Stimulated activated naive CD8-positive, alpha-beta T cell treated with anti-CD3 and anti-CD28 coated beads, Interleukin-15, amount 100 ng/mL, for 72 hours (primary cell): ENCODE measurements at regions not wholly inside any gene's neighbourhood (a gene's known extent, or its start where the extent isn't known, plus 50 kb on each side); places are given as distances from the start of the nearest gene placed in this dataset.

Experiments used
- ATAC-seq: fragments of 150-1000 bp; cut with Tn5 transposase; 2 replicates; pipeline ENCODE4 v1.10.0; 2021; ENCODE audit warnings: mild to moderate bottlenecking, moderate library complexity
- DNase-seq, 2 donors: peaks; one replicate each; pipeline ENCODE4 v3.0.0; 2021 to 2022
- H3K27ac Mint-ChIP-seq, 2 donors: one replicate each; pipeline ENCODE4 v1.8.0; 2022; ENCODE audit warnings: mild to moderate bottlenecking in 2 of 2, mixed read lengths in 2 of 2, moderate library complexity in 2 of 2
- H3K27me3 Mint-ChIP-seq: one replicate; pipeline ENCODE4 v1.8.0; 2022; ENCODE audit warnings: mixed read lengths
- H3K4me1 Mint-ChIP-seq: one replicate; pipeline ENCODE4 v1.8.0; 2022; ENCODE audit warnings: mild to moderate bottlenecking, mixed read lengths
- H3K4me3 Mint-ChIP-seq, 2 donors: one replicate each; pipeline ENCODE4 v1.8.0; 2022; ENCODE audit warnings: mild to moderate bottlenecking in 2 of 2, mixed read lengths in 2 of 2, moderate library complexity in 1 of 2
- H3K9me3 Mint-ChIP-seq, 2 donors: one replicate each; pipeline ENCODE4 v1.8.0; 2022; ENCODE audit warnings: mixed read lengths in 2 of 2

DNA sequence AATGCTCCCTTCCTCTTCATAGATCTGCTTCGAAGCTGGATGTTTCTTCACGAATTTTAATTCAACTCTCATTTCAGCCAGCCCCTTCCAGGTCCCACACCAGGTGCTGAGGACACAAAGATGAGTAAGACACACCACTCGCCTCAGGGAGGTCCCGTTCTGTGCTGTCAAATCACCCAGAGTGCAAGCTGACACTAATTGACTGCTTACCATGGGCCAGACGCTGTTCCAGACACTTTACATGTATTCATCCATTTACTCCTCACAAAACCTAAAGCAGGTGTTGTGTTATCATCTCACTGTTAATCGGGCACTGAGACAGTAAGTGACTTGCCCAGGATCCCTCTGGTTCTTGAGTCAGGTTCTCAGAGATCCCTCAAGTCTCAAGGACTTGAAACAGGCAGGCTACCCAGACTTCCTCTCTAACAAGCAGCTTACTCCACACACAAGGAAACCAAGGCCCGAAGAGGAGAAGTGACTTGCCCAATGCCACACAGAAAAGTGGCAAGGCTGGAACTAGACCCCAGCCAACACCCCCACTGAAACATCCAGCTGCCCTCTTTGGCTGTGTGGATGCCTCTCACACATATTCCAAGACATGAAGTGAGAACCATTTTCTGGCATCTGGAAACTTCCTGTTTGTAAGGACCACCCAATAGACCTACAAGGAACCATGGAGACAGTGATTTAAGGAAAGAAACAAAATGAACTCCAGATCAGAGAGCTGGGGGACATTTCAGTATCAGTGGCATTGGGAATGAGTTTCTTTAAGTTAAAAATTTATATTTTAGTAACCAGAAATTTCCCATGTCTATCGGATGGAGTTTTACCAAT, 174.5 kb downstream of the CDC5L start:
- Mint-ChIP-seq H3K27me3 (peaks cover 55% of the 10 kb centered on the region), H3K4me1 (peaks cover 18% of the 10 kb centered on the region), H3K9me3 (no peaks in the 10 kb centered on the region), H3K4me3 (peak overlapping the region; percentile 45 to 83), H3K27ac (no peak overlapping the region)
- no peak for DNase-seq
- ATAC-seq: no peak

GRCh38 chr6:44563397-44563796, 175.9 kb downstream of the CDC5L start:
- Mint-ChIP-seq H3K9me3 (no peaks in the 10 kb centered on the region), H3K27me3 (peaks cover 42% of the 10 kb centered on the region), H3K4me3 (no peak overlapping the region), H3K27ac (no peak overlapping the region), H3K4me1 (peaks cover 18% of the 10 kb centered on the region)
- ATAC-seq (no peak), DNase-seq (no peak)

GRCh38 chr6:44564906-44565524, 177.5 kb downstream of the CDC5L start:
- ATAC-seq (no peak), DNase-seq (no peak)
- peaks cover 38% of the 10 kb centered on the region for H3K27me3 Mint-ChIP-seq
- no peak overlapping the region for H3K4me3 Mint-ChIP-seq
- no peak overlapping the region for H3K27ac Mint-ChIP-seq
- H3K4me1 Mint-ChIP-seq: peaks cover 18% of the 10 kb centered on the region
- H3K9me3 Mint-ChIP-seq: no peaks in the 10 kb centered on the region

DNA sequence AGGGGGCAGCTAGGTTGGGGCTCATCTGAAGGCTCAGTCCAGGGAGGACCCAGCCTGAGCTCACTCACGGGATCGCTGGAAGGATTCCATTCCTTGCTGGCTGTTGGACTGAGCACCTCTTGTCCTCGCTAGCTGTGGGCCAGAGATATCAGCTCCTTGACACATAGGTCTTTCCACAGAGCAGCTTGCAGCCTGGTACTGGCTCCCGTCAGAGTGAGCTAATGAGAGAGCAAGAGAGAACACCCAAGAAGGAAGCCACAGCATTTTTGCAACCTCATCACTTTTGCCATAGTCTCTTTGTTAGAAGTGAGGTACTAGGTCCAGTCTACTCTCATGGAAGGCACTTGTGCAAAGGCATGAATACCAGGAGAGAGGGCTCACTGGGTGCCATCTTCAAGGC, 179.9 kb downstream of the CDC5L start:
- Mint-ChIP-seq H3K27ac (no peak overlapping the region), H3K9me3 (no peaks in the 10 kb centered on the region), H3K4me3 (no peak overlapping the region), H3K4me1 (peaks cover 4% of the 10 kb centered on the region), H3K27me3 (peaks cover 15% of the 10 kb centered on the region)
- ATAC-seq: no peak
- DNase-seq: no peak

- Mint-ChIP-seq H3K9me3 (no peaks in the 10 kb centered on the region), H3K27me3 (peaks cover 8% of the 10 kb centered on the region), H3K4me3 (no peak overlapping the region), H3K4me1 (no peaks in the 10 kb centered on the region), H3K27ac (no peak overlapping the region)
- DNase-seq (no peak), ATAC-seq (no peak)
These were observed 181.6 kb downstream of the CDC5L start for GRCh38 chr6:44569131-44569530.

GRCh38 chr6:44569931-44570385, 182.5 kb downstream of the CDC5L start:
- H3K4me3 Mint-ChIP-seq: no peak overlapping the region
- no peak for DNase-seq
- H3K4me1 Mint-ChIP-seq: no peaks in the 10 kb centered on the region
- no peak for ATAC-seq
- H3K9me3 Mint-ChIP-seq: no peaks in the 10 kb centered on the region
- peaks cover 8% of the 10 kb centered on the region for H3K27me3 Mint-ChIP-seq
- no peak overlapping the region for H3K27ac Mint-ChIP-seq

- Mint-ChIP-seq H3K27me3 (peaks cover 8% of the 10 kb centered on the region), H3K27ac (no peak overlapping the region), H3K4me1 (no peaks in the 10 kb centered on the region), H3K9me3 (no peaks in the 10 kb centered on the region), H3K4me3 (no peak overlapping the region)
- DNase-seq (no peak), ATAC-seq (no peak)
These were observed 184.0 kb downstream of the CDC5L start for GRCh38 chr6:44571510-44571909.

GRCh38 chr6:44572346-44572745, 184.8 kb downstream of the CDC5L start:
- Mint-ChIP-seq H3K9me3 (no peaks in the 10 kb centered on the region), H3K27ac (no peak overlapping the region), H3K4me3 (no peak overlapping the region), H3K27me3 (peaks cover 8% of the 10 kb centered on the region), H3K4me1 (no peaks in the 10 kb centered on the region)
- no peak for ATAC-seq
- no peak for DNase-seq

DNA sequence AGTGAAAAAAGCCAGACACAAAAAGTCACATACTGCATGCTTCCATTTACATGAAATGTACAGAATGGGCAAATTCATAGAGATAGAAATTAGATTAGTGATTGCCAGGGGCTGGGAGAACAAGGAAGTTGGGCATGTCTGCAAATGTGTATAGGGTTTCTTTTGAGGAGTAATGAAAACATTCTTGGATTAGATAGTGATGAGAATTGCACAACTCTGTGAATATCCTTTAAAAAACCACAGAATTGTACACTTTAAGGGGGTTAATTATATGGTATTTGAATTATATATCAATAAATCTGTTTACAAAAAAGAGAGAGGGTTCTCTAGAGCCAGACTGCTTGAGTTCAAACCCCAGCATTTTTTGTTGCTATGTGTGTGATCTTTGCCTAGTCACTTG, 188.1 kb downstream of the CDC5L start:
- Mint-ChIP-seq H3K9me3 (no peaks in the 10 kb centered on the region), H3K27ac (no peak overlapping the region), H3K4me3 (no peak overlapping the region), H3K4me1 (no peaks in the 10 kb centered on the region), H3K27me3 (no peaks in the 10 kb centered on the region)
- no peak for DNase-seq
- no peak for ATAC-seq

DNA sequence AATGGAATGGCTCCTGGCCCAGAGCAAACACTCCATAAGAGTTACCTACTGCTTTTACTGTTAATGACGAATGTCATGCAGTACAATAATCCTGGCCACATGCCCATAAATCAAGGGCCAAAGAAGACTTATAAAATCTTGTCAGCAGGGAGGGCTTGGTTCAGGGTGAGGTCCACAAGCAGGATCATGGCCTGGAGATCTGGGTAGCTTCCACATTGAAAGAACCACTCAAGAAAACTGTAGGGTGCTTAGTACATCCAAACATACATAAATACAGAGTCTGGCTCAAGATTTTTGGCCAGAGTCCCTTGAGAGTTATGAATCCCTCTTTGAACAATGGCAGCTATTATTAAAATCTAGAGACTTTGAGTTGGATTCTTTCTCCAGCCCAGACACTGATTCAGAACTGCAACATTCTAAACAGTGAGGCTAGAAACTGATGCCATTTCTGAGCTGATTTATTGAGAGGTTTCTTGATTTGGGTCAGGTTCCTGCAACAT, 188.7 kb downstream of the CDC5L start:
- Mint-ChIP-seq H3K9me3 (no peaks in the 10 kb centered on the region), H3K27me3 (no peaks in the 10 kb centered on the region), H3K4me1 (no peaks in the 10 kb centered on the region), H3K27ac (no peak overlapping the region), H3K4me3 (no peak overlapping the region)
- no peak for DNase-seq
- ATAC-seq: no peak

GRCh38 chr6:44580901-44581300, 193.4 kb downstream of the CDC5L start:
- DNase-seq (no peak), ATAC-seq (no peak)
- Mint-ChIP-seq H3K9me3 (peaks cover 17% of the 10 kb centered on the region in 2 donors), H3K27me3 (no peaks in the 10 kb centered on the region), H3K4me1 (no peaks in the 10 kb centered on the region), H3K4me3 (no peak overlapping the region), H3K27ac (no peak overlapping the region)

DNA sequence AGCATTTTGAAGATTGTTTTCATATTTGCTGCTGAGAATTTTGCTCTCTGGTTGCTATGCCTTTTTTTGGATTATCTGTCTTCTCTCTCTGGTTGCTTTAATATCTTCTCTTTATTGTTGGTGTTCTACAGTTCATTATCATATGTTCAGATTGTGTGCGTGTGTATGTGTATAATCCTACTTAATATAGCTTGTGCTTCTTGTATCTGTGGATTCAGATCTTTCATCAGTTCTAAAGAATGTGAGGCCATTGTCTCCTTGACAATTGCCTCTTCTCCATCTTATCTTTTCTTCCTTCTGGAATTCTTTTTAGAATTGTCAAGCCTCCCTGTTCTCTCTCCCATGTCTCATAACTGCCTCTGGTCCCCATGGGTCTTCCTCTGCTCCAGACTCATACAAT, 195.4 kb downstream of the CDC5L start:
- H3K9me3 Mint-ChIP-seq: peaks cover 17 to 19% of the 10 kb centered on the region in 2 donors
- no peak overlapping the region for H3K27ac Mint-ChIP-seq
- ATAC-seq: no peak
- H3K4me1 Mint-ChIP-seq: no peaks in the 10 kb centered on the region
- no peak overlapping the region for H3K4me3 Mint-ChIP-seq
- no peak for DNase-seq
- H3K27me3 Mint-ChIP-seq: peaks cover 14% of the 10 kb centered on the region

DNA sequence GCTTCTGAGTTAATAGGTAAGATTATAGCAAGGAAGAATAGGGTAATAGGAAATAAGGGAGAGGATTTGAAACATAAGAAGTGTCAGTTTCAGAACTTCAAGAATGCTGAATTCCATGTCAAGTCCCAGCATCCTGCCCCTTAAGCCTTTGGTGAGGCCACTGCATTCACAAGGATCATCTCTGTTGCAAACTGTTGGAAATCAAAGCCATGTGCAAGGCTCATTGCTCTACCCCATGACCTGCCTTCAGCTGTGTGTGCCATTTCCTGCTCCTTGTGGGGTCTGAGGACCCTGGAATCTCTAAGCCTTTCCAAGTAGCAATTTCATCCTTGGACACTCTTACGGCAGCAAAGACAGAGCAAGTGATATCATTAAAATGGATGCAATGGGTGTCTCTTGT, 203.0 kb downstream of the CDC5L start:
- Mint-ChIP-seq H3K9me3 (peaks cover 9 to 10% of the 10 kb centered on the region in 2 donors), H3K27me3 (peaks cover 23% of the 10 kb centered on the region), H3K4me3 (no peak overlapping the region), H3K27ac (no peak overlapping the region), H3K4me1 (peaks cover 11% of the 10 kb centered on the region)
- ATAC-seq (no peak), DNase-seq (no peak)

DNA sequence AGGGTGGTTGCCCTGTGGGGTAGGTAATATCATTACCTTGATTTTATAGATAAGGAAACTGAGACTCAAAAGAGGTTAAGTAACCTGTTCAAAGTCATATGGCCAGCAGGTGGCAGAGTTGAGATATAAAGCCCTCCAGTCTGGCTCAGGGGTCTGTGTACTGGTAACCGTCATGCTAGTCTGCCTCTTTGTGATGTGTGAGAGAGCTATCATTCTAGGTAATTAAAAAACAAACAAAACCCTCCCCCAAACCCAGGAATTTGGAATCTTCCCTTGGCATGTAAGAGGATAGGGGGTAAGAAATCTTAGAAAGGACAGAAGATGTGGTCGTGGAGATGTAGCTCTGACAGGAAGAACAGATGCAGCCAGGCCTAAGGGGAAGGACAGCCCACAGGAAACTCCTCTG, 206.0 kb downstream of the CDC5L start:
- DNase-seq (peak; percentile 63 to 65), ATAC-seq (peak; percentile 82)
- Mint-ChIP-seq H3K4me1 (peaks cover 11% of the 10 kb centered on the region), H3K9me3 (peaks cover 4 to 6% of the 10 kb centered on the region in 2 donors), H3K27me3 (peaks cover 7% of the 10 kb centered on the region), H3K4me3 (no peak overlapping the region), H3K27ac (peak overlapping the region in 1 of 2 donors; percentile 62)

- DNase-seq (no peak), ATAC-seq (no peak)
- peaks cover 11% of the 10 kb centered on the region for H3K4me1 Mint-ChIP-seq
- H3K27me3 Mint-ChIP-seq: no peaks in the 10 kb centered on the region
- H3K27ac Mint-ChIP-seq: no peak overlapping the region
- no peak overlapping the region for H3K4me3 Mint-ChIP-seq
- no peaks in the 10 kb centered on the region for H3K9me3 Mint-ChIP-seq
These were observed 207.0 kb downstream of the CDC5L start for GRCh38 chr6:44594481-44594880.

DNA sequence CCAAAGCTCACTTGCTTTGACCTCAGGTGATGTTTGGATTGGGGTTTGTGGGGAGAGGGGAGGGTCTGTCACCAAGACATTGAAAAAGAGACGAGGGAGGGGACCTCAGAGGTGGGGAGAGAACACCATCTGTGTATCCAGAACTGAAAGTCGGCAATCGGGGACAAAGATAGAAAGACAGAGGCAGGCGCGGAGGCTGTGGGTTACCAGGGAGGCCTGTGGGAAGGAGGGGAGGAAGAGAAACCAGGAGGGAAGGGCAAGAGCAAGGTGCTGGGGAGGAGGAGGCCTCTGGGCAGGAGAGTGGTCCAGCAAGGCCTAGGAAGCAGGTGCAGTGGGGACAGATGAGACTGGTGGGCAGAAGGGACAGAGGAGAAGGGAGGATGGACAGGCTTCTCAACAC, 211.2 kb downstream of the CDC5L start:
- no peak overlapping the region for H3K4me3 Mint-ChIP-seq
- ATAC-seq (no peak), DNase-seq (no peak)
- no peaks in the 10 kb centered on the region for H3K9me3 Mint-ChIP-seq
- no peaks in the 10 kb centered on the region for H3K27me3 Mint-ChIP-seq
- peak overlapping the region in 1 of 2 donors; percentile 47 for H3K27ac Mint-ChIP-seq
- H3K4me1 Mint-ChIP-seq: peaks cover 7% of the 10 kb centered on the region
